ENCODE measurements at regions not wholly inside any gene's neighbourhood (a gene's known extent, or its start where the extent isn't known, plus 50 kb on each side); places are given as distances from the start of the nearest gene placed in this dataset.

DNA sequence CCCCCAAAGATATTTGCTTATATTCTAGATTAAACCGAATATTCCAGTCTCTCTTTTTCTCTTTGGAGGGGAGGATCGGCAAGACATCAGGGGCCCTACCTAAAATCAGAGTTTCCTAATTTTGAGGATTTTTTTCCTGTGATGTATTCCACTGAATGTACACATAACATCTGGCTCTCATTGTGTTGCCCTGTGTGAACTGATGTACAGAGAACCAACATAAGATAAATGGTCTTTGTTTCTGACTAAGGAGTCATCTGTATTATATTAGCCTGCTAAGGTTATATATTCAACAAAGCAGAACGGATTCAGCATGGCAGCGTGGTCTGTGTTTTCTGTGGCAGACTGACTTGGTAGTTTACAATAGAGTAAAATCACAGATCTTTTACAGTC, 114.8 kb upstream of the NCAM2 start:
- TF ChIP-seq BHLHE40 (IDR thresholded peaks at IDR 0.05; ENCODE audit: borderline replicate concordance) (no peak), ELF4 (IDR thresholded peaks at IDR 0.05) (no peak), FOXM1 (IDR thresholded peaks at IDR 0.05; ENCODE audit: borderline replicate concordance) (no peak), NFRKB (IDR thresholded peaks at IDR 0.05) (no peak), SUZ12 (IDR thresholded peaks at IDR 0.05) (no peak), CTBP1 (IDR thresholded peaks at IDR 0.05; ENCODE audit: borderline replicate concordance) (no peak), ZNF384 (IDR thresholded peaks at IDR 0.05) (no peak), TARDBP (IDR thresholded peaks at IDR 0.05) (no peak), ARNT (IDR thresholded peaks at IDR 0.05) (no peak), SP1 (IDR thresholded peaks at IDR 0.05) (no peak), FOXA1 (IDR thresholded peaks at IDR 0.05) (no peak)

All from HEK293T (cell line).